HG02981 (cell line): ENCODE measurements at regions not wholly inside any gene's neighbourhood (a gene's known extent, or its start where the extent isn't known, plus 50 kb on each side); places are given as distances from the start of the nearest gene placed in this dataset.

ENCODE experiments used
- ATAC-seq: cut with Tn5 transposase; IDR thresholded peaks from one replicate; pipeline ENCODE4 v1.9.1; 2021; ENCODE audit warnings: mild to moderate bottlenecking, moderate library complexity; ENCODE audit not compliant: unreplicated experiment

DNA sequence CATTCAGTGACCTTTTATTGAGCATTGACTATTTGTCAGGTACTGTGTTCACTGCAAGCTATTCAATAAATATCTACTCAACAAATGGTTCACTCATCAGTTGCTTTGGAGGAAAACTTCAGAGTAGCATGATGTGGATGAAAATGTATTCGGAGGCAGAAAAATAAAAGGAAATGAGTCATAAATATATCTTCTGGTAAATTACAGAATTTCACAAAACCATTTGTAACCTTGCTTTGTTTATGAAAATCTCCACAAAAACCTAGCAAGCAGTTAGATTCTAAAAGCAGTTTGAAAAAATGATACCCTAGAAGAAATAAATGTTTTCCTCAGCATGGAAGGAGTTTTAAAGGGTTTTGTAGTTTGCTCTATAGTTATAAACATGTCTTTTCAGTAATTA lies 399.6 kb downstream of the LMO7 start:
- no peak for ATAC-seq

GRCh38 chr13:76029706-76030105 lies 393.6 kb downstream of the LMO7 start:
- ATAC-seq, result no peak

GRCh38 chr13:76029088-76029487 lies 393.0 kb downstream of the LMO7 start:
- no peak for ATAC-seq

DNA sequence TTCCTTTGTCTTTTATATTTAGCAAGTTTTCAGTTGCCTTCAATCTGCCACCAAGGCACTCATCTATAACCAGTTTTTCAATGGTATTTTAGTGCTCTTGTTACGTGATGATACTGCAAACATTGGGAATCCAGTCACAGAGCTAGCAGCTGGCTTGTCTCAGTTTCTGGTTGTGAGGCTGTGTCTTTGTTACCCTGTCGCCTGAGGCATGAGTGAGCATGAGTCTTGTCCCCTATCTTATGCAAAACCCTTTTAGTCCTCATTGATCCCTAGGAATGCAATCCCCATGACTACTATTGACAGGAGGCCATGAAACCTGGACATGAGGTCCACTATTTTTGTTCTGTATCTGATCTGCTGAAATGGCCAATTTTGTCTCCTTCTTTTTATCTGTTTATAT lies 391.0 kb downstream of the LMO7 start:
- no peak for ATAC-seq

DNA sequence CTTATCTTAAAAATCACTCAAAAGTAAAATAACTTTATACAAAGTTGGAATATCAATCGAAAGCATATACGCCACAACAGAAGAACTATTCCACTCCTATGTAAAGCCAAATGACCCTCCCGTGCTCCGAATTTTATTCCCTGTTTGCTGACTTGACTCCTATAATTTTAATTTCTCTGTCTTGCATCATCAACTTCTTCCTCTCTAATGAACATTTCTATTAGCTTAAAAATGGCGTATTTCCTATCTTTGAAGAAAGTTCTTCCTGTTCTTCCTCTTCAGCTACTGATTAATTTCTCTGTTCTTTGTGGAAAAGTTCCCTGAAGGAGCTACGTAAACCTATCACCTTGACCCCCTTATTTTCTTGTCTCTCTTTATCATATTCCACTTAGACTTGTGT lies 389.3 kb downstream of the LMO7 start:
- ATAC-seq, result no peak

DNA sequence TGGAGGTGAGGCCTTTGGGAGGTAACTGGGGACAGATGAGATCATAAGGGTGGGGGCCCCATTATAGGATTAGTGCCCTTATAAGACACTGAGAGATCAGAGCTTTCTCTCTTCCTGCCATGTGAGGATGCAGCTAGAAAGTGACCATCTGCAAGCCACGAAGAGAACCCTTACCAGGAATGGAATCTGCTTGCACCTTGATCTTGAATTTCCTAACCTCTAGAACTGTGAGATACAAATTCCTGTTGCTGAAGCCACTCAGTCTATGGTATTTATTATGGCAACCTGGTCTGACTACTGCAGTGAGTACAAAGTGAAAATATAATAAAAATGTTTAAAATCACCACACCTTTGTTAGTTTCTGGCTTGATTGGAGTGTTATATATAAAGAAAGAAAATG lies 388.0 kb downstream of the LMO7 start:
- ATAC-seq, result no peak

DNA sequence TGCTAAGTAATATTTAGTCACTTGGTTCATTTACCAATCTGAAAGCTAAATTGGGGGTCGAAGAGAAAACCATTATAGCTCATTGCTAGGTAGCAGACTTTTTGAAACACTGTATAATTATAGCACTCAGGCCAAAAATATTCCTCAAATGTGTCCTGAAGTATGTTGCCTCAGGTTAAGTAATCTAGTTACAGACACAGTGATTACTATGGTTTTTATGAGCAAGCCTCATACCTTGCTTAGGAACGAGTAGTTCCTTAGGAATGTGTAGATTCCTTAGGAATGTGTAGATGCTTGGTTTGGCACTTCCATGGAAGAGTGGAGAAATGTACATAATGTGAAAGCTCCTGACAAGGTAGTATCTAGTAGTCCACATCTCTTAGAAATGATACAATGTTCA lies 387.5 kb downstream of the LMO7 start:
- ATAC-seq, result no peak

DNA sequence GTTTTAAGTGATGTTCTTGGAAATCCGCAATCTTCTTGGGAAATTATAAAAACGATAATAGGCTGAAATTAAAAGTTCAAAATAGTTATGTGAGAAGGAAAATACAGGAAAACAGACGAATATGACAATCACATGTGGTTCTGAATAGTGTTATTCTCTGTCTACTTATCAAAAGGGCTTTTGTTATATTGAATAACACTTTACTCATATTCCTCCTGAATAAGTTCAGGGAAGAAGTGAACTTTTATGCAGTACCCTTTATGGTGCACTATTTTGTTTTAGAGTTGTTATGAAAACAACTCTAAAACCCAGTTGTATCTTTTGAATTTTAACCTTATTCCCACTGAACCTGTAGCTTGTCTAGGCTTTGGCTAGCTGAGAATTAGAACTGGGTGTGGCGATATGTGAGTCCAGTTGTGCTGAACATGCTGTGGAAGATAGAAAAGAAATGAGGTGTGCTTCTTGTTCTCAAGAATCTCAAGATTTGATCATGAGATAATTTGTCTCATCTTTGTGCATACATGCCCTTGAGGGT lies 384.4 kb downstream of the LMO7 start:
- ATAC-seq, result no peak

GRCh38 chr13:76019421-76020044 lies 383.4 kb downstream of the LMO7 start:
- ATAC-seq, result no peak

DNA sequence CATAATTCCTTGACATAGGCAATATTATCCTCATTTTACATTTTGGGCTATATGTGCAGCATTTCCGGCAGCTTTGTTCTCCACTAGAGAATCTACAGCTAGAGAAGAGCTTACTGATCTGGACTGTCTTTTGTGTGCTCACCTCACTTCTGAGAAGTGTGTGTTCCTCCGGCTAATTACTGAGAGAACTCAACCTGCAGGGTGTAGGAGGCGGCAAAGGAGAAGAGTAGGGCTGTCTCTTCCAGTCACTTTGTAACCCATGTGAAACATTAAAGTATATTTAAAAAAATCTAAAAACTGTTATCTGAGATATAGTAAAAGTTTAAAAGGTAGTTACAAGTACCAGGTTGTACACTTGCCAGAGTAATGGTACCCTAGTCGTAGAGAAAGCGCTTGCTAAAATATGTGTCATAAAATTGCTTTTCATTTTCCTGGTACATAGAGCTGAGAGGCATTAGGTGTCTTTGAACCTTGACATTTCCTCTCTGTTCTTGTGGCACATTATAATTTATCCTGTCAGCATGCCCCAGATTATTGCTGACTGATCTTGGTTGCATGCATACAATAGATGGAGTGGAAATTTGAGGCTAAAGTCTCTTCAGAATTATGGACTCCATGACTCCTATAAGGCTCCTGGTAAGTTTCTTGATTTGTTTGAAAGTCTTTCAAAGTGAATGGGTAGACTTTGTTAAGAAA lies 381.9 kb downstream of the LMO7 start:
- no peak for ATAC-seq

GRCh38 chr13:76016799-76017400 lies 380.8 kb downstream of the LMO7 start:
- peak; percentile 87 for ATAC-seq

- ATAC-seq, result no peak
These were observed 378.5 kb downstream of the LMO7 start for GRCh38 chr13:76014406-76015318.

GRCh38 chr13:76012091-76012721 lies 376.1 kb downstream of the LMO7 start:
- ATAC-seq, result no peak

- ATAC-seq, result peak; percentile 85
These were observed 373.2 kb downstream of the LMO7 start for GRCh38 chr13:76009267-76009890.

GRCh38 chr13:76004416-76004815 lies 368.3 kb downstream of the LMO7 start:
- no peak for ATAC-seq

GRCh38 chr13:76000131-76000530 lies 364.0 kb downstream of the LMO7 start:
- ATAC-seq, result no peak

DNA sequence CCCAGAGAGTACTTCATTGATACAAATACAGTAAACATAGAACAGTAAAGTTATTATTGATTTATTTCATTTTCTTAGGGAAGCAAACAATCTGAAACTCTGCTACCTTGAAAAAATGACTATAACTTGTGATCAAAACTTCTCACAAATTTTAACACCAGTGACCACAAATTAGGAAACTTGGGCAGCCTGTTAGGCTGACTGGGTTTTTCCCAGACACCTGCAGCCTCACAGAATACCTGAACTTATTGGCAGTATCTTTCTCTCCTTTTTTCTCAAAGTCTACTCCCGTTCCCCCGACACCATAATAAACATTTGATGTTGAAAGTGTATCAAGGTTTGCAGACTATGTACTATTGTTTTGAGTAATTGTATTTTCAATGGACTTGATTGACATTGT lies 360.5 kb downstream of the LMO7 start:
- ATAC-seq, result no peak

GRCh38 chr13:75995966-75996365 lies 359.8 kb downstream of the LMO7 start:
- ATAC-seq, result no peak

DNA sequence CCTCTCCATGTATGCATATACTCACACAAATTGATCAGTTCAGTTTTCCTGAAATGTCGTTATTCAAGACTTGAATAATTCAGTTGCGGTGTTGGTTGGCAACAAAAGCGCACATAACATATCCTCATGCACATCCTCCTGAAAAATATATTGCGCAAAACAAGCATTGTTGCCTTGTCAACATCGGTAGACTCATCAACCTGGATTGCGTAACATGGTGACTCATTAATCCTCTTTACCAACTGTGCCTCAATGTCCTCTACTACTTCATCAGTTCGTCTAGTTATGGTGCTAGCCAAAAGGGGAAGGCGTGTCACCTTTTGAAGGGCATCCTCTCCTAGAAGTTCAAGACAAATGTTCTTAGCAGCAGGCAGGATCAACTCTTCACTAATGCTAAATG lies 357.7 kb downstream of the LMO7 start:
- ATAC-seq, result no peak

- no peak for ATAC-seq
These were observed 357.1 kb downstream of the LMO7 start for GRCh38 chr13:75993241-75993640.
